Neuron (in vitro differentiated cells): ENCODE measurements at regions not wholly inside any gene's neighbourhood (a gene's known extent, or its start where the extent isn't known, plus 50 kb on each side); places are given as distances from the start of the nearest gene placed in this dataset.

Source experiments
- H2AFZ ChIP-seq: one replicate; pipeline ENCODE4 v1.6.1; 2013; ENCODE audit warnings: low read depth, mild to moderate bottlenecking, inconsistent platforms, low read length, moderate library complexity
- H3K27me3 ChIP-seq: one replicate; pipeline ENCODE4 v1.6.1; 2013; ENCODE audit warnings: low read length; ENCODE audit not compliant: insufficient read depth
- H3K36me3 ChIP-seq: one replicate; pipeline ENCODE4 v1.6.1; 2013; ENCODE audit warnings: low read length; ENCODE audit not compliant: insufficient read depth
- H3K4me1 ChIP-seq: one replicate; pipeline ENCODE4 v1.6.1; 2013; ENCODE audit warnings: low read length; ENCODE audit not compliant: insufficient read depth
- H3K4me3 ChIP-seq: 2 replicates; pipeline ENCODE4 v1.5.1; 2013; ENCODE audit warnings: mild to moderate bottlenecking, low read length, moderate library complexity
- H3K9me3 ChIP-seq: one replicate; pipeline ENCODE4 v1.6.1; 2013; ENCODE audit warnings: low read length

DNA sequence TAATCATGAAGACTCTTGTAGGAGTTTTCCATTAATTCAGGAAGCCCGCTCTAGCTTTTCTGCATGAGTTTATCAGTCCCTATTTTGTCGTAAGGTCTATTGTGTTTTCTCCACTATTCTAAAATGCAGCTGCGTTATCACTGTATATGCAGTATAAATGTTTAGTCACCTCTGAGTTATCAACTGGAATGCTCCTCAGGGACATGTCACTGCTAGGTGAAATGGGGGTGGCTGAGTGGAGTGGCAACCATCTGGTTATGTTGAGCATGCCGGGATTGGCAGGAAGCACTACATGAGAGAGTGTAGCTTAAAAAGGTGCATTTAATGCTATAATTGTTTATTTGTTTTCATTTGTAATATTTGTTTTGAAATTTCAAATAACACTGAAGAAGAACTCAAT is 285.2 kb upstream of the ELAC2 start:
- Histone ChIP-seq H3K4me3 (no peak overlapping the region), H3K27me3 (no peaks in the 10 kb centered on the region), H3K36me3 (no peaks in the 10 kb centered on the region), H3K4me1 (no peaks in the 10 kb centered on the region), H2AFZ (no peak overlapping the region), H3K9me3 (no peaks in the 10 kb centered on the region)

DNA sequence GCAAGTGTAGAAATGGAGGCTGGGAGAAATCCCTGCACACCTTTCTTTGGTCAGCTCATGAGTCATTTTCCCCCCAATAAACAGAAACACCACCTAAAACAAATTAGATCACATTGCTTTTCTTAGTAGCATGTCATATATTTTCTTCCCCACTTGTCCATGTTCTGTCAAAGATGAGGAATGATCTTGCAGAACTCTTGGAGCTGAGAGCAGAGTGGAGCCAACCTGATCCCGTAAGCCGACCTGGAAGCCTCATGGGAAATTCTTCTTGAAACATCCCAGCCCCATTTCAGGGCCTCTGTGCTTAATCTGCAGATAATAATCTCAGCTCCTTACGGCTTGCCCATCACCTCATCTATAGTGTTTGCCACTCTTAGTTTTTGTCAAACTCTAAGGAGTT is 284.6 kb upstream of the ELAC2 start:
- H2AFZ ChIP-seq = no peak overlapping the region
- H3K4me1 ChIP-seq = no peaks in the 10 kb centered on the region
- H3K9me3 ChIP-seq = no peaks in the 10 kb centered on the region
- H3K27me3 ChIP-seq = no peaks in the 10 kb centered on the region
- H3K36me3 ChIP-seq = no peaks in the 10 kb centered on the region
- H3K4me3 ChIP-seq = no peak overlapping the region

DNA sequence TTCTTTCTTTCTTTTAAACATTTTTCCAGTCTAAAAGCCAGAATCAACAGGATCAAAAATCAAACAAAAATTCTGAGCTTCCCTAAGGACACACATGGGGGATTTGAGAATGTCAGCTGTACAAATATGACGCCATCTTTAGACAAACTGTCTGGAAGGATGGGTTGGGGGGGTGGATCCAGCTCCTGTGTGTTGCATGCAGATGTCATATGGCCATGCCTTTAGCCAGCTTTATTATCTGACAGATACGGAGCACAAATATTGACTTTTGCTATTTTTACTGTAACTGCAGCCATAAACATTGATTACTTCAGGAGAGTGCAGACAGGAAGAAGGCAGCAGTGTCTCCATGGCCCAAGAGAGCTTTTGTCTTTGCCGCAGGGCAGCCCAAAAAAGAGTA is 279.4 kb upstream of the ELAC2 start:
- no peak overlapping the region for H2AFZ ChIP-seq
- no peaks in the 10 kb centered on the region for H3K27me3 ChIP-seq
- no peaks in the 10 kb centered on the region for H3K36me3 ChIP-seq
- H3K4me1 ChIP-seq = no peaks in the 10 kb centered on the region
- H3K4me3 ChIP-seq = no peak overlapping the region
- H3K9me3 ChIP-seq = no peaks in the 10 kb centered on the region

DNA sequence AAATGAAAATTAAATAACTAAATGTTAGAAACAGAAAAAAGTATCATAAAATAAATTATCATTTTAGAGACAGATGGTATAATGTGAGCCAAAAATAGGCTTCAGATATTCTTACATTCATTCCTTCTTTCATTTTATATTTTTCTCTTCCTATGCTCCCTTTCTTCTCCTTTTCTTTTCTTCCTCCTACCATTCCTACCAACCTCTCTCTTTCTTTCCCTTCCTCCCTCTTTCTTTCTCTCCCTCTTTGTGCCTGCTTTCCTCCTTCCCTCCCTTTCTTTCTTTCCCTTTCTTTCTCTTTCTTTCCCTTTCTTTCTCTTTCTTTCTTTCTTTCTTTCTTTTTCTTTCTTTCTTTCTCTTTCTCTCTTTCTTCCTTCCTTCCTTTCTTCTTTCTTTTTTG is 275.6 kb upstream of the ELAC2 start:
- Histone ChIP-seq H3K4me3 (no peak overlapping the region), H3K9me3 (no peaks in the 10 kb centered on the region), H3K36me3 (no peaks in the 10 kb centered on the region), H3K27me3 (no peaks in the 10 kb centered on the region), H2AFZ (no peak overlapping the region), H3K4me1 (no peaks in the 10 kb centered on the region)

DNA sequence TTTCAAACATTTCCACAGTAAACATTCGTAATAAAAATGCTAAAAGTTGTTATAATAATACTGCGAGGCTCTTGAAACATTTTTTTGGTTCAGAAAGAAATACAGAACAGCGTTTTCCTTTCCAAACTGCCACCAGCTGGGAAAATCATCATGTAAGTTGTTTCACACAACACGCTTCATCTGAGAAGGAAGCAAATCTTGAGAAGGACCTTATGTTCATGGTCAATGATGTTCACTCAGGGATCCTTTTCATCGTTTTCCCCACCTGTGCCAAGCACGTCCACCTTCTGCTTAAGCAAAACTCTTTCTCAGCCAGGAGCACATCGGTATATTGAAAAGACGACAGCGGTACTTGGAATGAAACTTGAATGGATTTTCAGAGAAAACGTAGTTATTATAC is 274.5 kb upstream of the ELAC2 start:
- H3K9me3 ChIP-seq = no peaks in the 10 kb centered on the region
- H3K36me3 ChIP-seq = no peaks in the 10 kb centered on the region
- H3K27me3 ChIP-seq = no peaks in the 10 kb centered on the region
- H3K4me3 ChIP-seq = no peak overlapping the region
- no peak overlapping the region for H2AFZ ChIP-seq
- no peaks in the 10 kb centered on the region for H3K4me1 ChIP-seq

DNA sequence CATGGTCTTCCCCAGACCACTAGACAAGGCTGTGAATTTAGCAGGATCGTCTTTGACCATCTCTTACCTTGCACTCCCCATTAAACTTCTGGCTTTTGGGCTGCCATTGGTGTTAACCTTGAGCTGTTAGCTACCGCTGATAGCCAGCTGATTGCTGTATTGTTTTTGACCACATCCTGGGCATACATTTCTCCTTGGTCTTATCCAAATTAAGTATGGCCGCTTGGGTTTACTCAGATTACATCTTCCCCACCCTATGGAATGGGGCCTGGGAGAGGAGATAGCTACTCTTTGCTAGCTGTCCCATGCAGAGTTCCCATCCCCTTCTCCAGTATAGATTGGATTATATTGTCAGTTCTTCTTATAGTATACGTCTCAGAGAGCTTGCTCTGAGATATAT is 270.4 kb upstream of the ELAC2 start:
- Histone ChIP-seq H3K4me3 (no peak overlapping the region), H3K36me3 (no peaks in the 10 kb centered on the region), H3K9me3 (no peaks in the 10 kb centered on the region), H3K27me3 (no peaks in the 10 kb centered on the region), H2AFZ (no peak overlapping the region), H3K4me1 (no peaks in the 10 kb centered on the region)

DNA sequence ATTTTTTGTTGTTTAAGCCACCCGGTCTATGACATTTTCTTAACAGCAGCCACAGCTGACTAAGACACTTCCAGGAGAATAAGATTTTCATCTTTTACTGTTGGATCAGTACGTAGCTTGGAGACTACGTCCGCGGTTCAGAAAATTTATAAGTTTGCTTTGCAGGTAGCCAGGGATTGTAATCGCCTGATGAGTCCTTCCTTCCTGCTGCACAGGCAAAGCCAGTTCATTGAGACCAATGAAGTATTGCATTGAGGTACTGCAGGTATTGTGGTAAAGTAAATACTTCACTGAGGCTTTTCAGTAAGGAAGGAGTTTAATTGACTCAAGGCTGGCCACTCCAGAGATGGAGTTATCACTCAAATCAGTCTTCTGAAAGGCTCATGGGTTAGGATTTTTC is 269.4 kb upstream of the ELAC2 start:
- no peaks in the 10 kb centered on the region for H3K4me1 ChIP-seq
- H2AFZ ChIP-seq = no peak overlapping the region
- no peaks in the 10 kb centered on the region for H3K36me3 ChIP-seq
- H3K27me3 ChIP-seq = no peaks in the 10 kb centered on the region
- H3K9me3 ChIP-seq = no peaks in the 10 kb centered on the region
- H3K4me3 ChIP-seq = no peak overlapping the region

DNA sequence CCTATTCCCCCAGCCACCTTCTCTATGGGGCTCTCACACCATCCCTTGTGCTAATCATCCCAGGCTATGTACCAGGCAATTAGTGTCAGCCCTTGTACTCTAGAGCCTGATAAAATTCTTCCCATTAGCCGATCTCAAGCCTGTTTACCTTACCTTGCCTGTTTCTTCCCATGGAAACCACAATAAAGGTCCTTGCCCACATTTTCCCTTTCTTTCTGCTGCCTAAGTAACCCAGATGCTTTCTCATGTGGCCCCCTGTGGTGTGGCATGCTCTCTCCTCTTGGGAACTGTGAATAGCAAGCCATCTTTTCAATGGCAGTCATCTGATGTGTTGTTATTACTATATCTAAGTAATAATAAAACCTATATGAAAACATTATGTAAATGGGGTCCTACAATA is 265.8 kb upstream of the ELAC2 start:
- Histone ChIP-seq H3K9me3 (no peaks in the 10 kb centered on the region), H3K4me3 (no peak overlapping the region), H3K27me3 (no peaks in the 10 kb centered on the region), H2AFZ (no peak overlapping the region), H3K36me3 (no peaks in the 10 kb centered on the region), H3K4me1 (no peaks in the 10 kb centered on the region)

DNA sequence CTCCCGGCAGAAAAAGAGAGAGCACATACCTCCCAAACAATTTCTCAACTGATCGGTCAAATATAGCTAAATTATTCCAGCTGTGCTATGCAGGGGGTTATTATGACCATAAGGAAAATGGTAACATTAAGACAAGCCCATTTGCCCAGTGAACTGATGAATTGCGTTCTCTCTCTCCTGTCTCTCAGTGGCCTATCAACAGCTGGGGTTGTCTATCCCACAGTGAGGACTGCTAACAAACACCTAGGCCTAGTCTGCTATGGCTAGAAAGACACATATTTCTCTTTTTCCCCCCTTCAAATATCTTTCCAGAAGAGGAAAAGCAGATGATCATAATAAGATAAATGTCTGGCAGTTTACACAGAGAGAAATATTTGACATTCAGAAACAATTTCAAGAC is 263.8 kb upstream of the ELAC2 start:
- Histone ChIP-seq H3K9me3 (no peaks in the 10 kb centered on the region), H3K4me1 (no peaks in the 10 kb centered on the region), H2AFZ (no peak overlapping the region), H3K36me3 (no peaks in the 10 kb centered on the region), H3K4me3 (no peak overlapping the region), H3K27me3 (no peaks in the 10 kb centered on the region)

DNA sequence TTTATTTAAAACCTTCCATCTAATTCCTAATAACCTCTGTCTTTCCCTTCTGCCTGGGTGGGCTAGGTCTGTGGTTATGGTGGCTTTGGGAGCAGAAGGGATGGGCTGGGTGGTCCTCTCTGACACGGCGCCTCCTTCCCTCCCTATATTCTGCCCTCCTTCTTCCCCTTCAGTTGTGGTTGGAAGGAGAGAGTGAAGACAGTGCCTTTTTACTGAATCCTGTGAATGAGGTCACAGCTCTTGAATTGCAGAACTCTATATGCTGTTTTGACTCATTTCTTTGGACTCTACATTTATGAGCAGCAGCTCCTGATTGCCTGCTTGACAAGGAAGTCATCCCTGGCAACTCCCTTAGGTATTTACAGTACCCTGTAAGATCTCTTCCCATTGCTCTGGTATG is 256.0 kb upstream of the ELAC2 start:
- Histone ChIP-seq H3K4me3 (no peak overlapping the region), H3K4me1 (no peaks in the 10 kb centered on the region), H2AFZ (no peak overlapping the region), H3K27me3 (no peaks in the 10 kb centered on the region), H3K36me3 (no peaks in the 10 kb centered on the region), H3K9me3 (no peaks in the 10 kb centered on the region)

DNA sequence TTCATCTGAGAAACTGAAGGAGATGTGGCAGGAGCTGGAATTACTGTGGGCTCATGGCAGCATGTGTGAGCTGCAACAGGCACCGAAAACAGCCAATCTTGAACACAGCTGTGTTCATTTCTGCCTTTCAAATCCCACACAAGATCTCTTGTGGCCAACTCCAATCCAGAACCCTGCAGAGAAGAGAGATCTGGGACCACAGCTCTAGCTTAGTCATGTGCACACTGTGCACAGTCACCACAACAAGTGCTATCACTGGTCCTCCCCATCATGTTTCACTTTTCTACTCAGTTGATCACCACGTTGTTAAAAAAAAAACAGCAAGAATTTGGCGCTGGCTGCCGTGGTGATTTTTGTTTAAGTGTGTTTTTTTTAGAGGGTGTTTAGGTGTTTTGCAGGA is 254.5 kb upstream of the ELAC2 start:
- Histone ChIP-seq H3K36me3 (no peaks in the 10 kb centered on the region), H3K4me1 (no peaks in the 10 kb centered on the region), H2AFZ (no peak overlapping the region), H3K4me3 (no peak overlapping the region), H3K27me3 (peaks cover 4% of the 10 kb centered on the region), H3K9me3 (no peaks in the 10 kb centered on the region)

DNA sequence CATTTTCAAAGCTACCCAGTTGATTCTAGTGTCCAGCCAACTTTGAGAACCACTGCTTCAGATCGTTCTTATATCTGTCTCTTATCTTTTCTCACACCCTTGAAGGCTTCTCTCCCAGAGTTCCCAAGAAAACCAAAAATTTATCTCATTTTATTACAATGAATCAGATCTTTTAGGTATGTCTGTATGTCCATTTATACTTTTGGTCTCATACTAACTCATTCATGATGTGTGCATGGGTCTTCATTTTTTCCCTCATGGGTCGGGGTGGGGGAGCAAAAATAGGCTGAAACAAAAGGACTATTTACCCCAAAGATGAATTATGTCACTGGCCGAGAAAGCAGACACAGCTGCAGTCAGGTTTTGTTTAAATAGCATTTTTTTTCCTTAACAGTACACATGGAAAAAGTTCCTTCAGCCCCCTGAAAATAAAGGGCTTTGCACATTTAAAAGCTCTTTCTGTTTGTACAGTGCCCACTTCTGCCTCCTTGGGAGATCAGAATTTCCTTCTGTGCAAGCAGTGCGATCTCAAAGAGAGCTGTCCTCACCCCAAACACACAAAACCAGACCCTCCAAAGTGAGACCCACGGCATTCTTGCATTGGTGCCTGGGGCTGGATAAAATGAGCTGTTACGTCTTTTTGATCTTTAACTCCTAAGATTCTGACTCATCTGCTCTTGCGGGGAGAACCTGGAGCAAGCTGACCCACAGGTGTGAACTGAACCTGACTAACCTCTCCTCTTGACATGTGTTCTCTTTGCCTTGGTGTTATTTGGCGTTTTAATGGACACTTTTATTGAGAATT is 251.2 kb upstream of the ELAC2 start:
- no peaks in the 10 kb centered on the region for H3K9me3 ChIP-seq

DNA sequence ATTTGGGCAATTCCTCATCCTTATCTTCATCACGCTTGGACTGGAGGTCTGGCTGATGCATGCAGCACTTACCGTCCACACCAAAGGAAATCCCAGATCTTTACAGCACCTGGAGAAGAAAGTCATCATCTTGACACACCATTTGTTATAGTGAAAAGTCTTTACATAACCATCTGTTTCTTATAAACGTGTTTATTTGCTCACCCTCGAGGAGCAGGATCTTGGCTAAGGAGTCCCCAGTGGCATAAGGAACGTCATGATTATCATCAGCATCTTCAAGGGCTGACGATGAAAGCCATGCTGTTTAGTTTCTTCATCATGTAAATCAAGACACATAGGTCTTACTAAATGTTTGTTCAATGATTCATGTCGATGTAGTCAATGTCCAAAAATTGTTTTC is 248.8 kb upstream of the ELAC2 start:
- Histone ChIP-seq H2AFZ (no peak overlapping the region), H3K9me3 (no peaks in the 10 kb centered on the region), H3K27me3 (peaks cover 4% of the 10 kb centered on the region), H3K36me3 (no peaks in the 10 kb centered on the region), H3K4me1 (peaks cover 8% of the 10 kb centered on the region), H3K4me3 (no peak overlapping the region)

More for the DNA sequence above, 251.2 kb upstream of the ELAC2 start:
- Histone ChIP-seq H3K4me3 (no peak overlapping the region), H3K4me1 (peaks cover 5% of the 10 kb centered on the region), H3K36me3 (no peaks in the 10 kb centered on the region), H2AFZ (no peak overlapping the region), H3K27me3 (peaks cover 4% of the 10 kb centered on the region)

DNA sequence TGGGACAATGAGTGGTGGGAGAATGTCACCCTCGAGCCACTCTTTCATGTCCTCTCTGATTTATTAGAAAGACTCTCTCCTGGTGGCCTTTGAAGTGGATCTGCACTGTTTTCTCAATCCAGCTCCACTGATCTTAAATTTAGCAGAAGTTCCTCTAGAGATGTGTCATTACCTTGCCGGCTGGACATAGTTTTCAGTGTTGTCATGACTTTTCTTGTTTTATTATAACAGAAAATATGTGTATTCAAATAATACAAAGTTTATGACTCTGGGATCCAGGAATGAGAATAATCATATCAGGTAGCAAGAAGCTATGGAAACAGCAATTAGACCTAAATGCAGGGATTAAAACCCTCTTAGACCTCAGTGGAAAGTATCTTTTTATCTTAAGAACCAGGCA is 247.5 kb upstream of the ELAC2 start:
- Histone ChIP-seq H2AFZ (no peak overlapping the region), H3K4me3 (no peak overlapping the region)

More for the DNA sequence above, 247.5 kb upstream of the ELAC2 start:
- H3K27me3 ChIP-seq = peaks cover 4% of the 10 kb centered on the region
- no peaks in the 10 kb centered on the region for H3K36me3 ChIP-seq
- peaks cover 8% of the 10 kb centered on the region for H3K4me1 ChIP-seq
- H3K9me3 ChIP-seq = no peaks in the 10 kb centered on the region
